Endothelial cell of hepatic sinusoid (primary cell): ENCODE measurements at regions not wholly inside any gene's neighbourhood (a gene's known extent, or its start where the extent isn't known, plus 50 kb on each side); places are given as distances from the start of the nearest gene placed in this dataset.
"Not testable (repeated sequence)": the region's sequence is repeated elsewhere in the genome, so short reads cannot be mapped to it uniquely, and the experiment has no call there.

Experiments used
- in situ Hi-C: cut with HindIII; loops from 2 replicates; pipeline ENCODE4 v1.10.0; 2017; ENCODE audit warnings: low sequenced_read_pairs

- in situ Hi-C loops: no loop called here
Measured at GRCh38 chr5:17951392-17952169, 317.3 kb downstream of the TAF11L14 start.

GRCh38 chr5:17952231-17952630 lies 318.0 kb downstream of the TAF11L14 start:
- in situ Hi-C loops: no loop called here

GRCh38 chr5:17964067-17964466 lies 329.8 kb downstream of the TAF11L14 start:
- in situ Hi-C loops: no loop called here

GRCh38 chr5:17966640-17967402 lies 332.6 kb downstream of the TAF11L14 start:
- in situ Hi-C loops: no loop called here

- in situ Hi-C loops: no loop called here
Measured at GRCh38 chr5:17976404-17976803, 342.1 kb downstream of the TAF11L14 start.

GRCh38 chr5:17978954-17979353 lies 344.7 kb downstream of the TAF11L14 start:
- in situ Hi-C loops: no loop called here

GRCh38 chr5:17982626-17983025 lies 348.4 kb downstream of the TAF11L14 start:
- in situ Hi-C loops: not testable (repeated sequence)

GRCh38 chr5:17989036-17989435 lies 354.8 kb downstream of the TAF11L14 start:
- in situ Hi-C loops: no loop called here

- in situ Hi-C loops: no loop called here
Measured at GRCh38 chr5:17989567-17990563, 355.6 kb downstream of the TAF11L14 start.

GRCh38 chr5:17991775-17992174 lies 357.5 kb downstream of the TAF11L14 start:
- in situ Hi-C loops: no loop called here

- in situ Hi-C loops: no loop called here
Measured at GRCh38 chr5:17992291-17992690, 358.0 kb downstream of the TAF11L14 start.

- in situ Hi-C loops: no loop called here
Measured at GRCh38 chr5:17995997-17996396, 361.7 kb downstream of the TAF11L14 start.

GRCh38 chr5:17999858-18000257 lies 365.6 kb downstream of the TAF11L14 start:
- in situ Hi-C loops: no loop called here

GRCh38 chr5:18000744-18001143 lies 366.5 kb downstream of the TAF11L14 start:
- in situ Hi-C loops: no loop called here

GRCh38 chr5:18003312-18003711 lies 369.1 kb downstream of the TAF11L14 start:
- in situ Hi-C loops: no loop called here

GRCh38 chr5:18003784-18004183 lies 369.5 kb downstream of the TAF11L14 start:
- in situ Hi-C loops: no loop called here

- in situ Hi-C loops: not testable (repeated sequence)
Measured at GRCh38 chr5:18006235-18006634, 372.0 kb downstream of the TAF11L14 start.

GRCh38 chr5:18008940-18009339 lies 374.7 kb downstream of the TAF11L14 start:
- in situ Hi-C loops: no loop called here

- in situ Hi-C loops: no loop called here
Measured at GRCh38 chr5:18010053-18010452, 375.8 kb downstream of the TAF11L14 start.

- in situ Hi-C loops: no loop called here
Measured at GRCh38 chr5:18018472-18018871, 384.2 kb downstream of the TAF11L14 start.

- in situ Hi-C loops: no loop called here
Measured at GRCh38 chr5:18023275-18023674, 389.0 kb downstream of the TAF11L14 start.
